HG03064 (cell line): ENCODE measurements at regions not wholly inside any gene's neighbourhood (a gene's known extent, or its start where the extent isn't known, plus 50 kb on each side); places are given as distances from the start of the nearest gene placed in this dataset.

Experiments used
- ATAC-seq: cut with Tn5 transposase; IDR thresholded peaks from one replicate; pipeline ENCODE4 v1.9.1; 2021; ENCODE audit warnings: low read depth; ENCODE audit not compliant: unreplicated experiment

DNA sequence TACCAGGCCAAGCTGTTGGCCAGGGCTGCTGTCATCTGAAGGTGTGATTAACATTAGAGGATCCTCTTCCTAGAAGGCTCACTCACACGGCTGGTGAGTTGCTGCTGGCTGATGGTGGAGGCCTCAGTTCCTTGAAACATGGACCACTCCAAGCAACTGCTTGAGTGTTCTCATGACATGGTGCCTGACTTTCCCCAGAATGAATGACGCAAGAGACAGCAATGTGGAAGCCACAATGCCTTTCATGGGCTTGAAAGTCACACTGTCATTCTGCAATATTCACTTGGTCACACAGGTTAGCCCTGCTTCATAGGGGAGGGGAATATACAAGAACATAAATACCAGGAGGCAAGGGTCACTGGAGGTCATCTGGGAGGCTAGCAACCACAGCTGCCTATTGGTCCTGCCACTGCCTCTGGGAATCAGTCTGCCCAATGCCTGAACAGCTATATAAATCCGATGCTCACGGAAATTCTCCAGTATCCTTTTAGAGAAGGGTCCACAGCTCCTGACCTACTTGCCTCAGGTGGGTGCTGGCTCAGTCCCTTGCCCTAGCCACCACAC, 97.1 kb upstream of the MAML3 start:
- ATAC-seq, result no peak

GRCh38 chr4:140249351-140249750, 95.4 kb upstream of the MAML3 start:
- ATAC-seq, result no peak

GRCh38 chr4:140247237-140247636, 93.3 kb upstream of the MAML3 start:
- ATAC-seq, result no peak

DNA sequence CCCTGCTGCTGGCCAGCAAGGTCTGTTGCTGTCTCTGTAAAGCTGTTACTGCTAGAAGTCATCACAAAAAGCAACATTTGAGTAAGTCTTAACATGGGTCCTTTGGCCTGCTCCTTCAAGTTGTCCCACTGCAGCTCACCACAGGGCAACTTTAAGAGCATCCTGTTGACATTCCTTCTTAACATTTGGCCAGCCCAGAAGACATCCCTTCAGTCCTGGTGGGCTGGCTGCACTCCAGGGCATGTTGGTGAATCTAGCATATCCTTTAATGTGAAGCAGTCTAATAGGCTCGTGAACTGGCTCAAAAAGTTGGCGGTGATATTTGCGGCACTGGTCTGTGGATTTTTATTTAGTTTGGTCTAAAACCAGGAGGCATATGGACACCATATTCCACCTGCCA, 92.2 kb upstream of the MAML3 start:
- ATAC-seq, result no peak

DNA sequence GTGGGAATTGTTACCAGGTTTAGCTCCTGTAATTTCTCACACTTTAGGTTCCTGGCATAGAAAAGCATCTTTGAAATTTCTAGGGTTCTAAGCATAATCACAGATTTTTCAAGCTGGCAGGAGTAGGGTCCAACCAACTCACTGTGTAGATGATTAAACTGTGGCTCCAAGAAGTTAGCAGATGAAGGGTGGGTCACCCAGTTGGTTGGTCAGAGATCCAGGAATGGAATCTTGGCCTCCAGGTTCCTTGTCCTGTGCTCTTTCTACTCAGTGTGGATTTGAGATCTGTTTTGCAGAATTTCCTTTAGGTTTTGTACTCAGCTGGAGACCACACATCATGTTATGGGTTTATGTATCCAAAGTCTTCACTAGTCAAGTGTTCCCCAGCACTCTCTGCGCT, 90.3 kb upstream of the MAML3 start:
- ATAC-seq, result no peak

DNA sequence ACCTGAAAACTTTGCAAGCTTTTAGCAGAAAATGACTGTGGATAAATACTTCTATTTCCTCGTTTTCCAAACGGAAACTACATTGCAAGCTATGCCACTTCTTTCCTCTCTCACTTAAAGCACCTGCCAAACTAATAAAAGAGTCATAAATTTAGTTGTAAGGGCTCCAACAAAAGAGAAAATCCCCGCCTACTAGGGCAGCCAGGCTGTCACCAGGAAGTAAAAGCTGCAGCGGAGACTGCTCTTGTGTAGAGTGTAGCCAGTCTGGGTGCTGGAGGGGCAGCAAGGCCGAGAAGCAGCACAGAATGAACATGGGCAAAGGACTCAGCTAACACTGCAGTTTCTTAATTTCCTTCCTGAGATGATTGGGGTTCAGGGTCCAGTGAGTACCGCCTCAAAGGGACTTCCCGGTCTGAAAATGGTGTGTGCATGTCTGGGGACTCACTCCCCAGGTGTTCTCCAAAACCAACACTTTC, 89.3 kb upstream of the MAML3 start:
- peak; percentile 85 for ATAC-seq

GRCh38 chr4:140242357-140243277, 88.6 kb upstream of the MAML3 start:
- ATAC-seq, result peak; percentile 46

- ATAC-seq, result no peak
Measured at GRCh38 chr4:140240237-140240636, 86.3 kb upstream of the MAML3 start.

- no peak for ATAC-seq
Measured at GRCh38 chr4:140239311-140239710, 85.3 kb upstream of the MAML3 start.

DNA sequence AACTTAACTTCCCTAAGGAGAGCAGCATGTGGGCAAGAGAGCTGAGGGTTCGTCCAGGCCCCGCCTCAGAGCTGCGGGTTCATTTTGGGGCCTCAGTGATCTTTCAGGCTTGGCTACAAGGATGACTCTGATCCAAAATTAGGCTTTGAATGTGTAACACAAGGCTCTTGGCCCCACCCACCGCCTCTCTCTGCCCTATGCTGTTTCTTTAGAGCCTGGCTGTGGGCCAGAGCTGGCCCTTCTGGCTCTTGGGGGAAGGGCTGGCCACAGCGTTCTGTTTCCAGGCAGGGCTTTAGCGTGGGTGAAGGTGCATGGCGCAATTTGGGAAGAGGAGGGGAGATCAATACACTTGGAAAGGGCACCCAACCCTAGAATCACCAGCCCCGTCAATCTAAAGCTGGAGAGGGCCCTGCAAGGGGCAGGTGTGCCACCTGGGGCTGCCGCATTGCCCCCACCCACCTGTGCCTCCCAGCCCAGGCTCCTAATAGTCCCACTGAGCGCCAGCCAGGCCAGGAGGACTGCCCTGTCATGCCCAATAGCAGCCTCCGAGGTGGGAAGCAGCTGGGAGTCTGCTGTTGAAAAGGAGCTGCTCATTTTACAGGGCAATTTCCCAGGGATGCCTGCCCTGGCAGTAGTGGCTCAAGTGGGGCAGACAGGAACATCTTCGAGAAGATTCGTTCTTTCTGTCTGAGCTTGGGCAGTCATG, 84.5 kb upstream of the MAML3 start:
- no peak for ATAC-seq

DNA sequence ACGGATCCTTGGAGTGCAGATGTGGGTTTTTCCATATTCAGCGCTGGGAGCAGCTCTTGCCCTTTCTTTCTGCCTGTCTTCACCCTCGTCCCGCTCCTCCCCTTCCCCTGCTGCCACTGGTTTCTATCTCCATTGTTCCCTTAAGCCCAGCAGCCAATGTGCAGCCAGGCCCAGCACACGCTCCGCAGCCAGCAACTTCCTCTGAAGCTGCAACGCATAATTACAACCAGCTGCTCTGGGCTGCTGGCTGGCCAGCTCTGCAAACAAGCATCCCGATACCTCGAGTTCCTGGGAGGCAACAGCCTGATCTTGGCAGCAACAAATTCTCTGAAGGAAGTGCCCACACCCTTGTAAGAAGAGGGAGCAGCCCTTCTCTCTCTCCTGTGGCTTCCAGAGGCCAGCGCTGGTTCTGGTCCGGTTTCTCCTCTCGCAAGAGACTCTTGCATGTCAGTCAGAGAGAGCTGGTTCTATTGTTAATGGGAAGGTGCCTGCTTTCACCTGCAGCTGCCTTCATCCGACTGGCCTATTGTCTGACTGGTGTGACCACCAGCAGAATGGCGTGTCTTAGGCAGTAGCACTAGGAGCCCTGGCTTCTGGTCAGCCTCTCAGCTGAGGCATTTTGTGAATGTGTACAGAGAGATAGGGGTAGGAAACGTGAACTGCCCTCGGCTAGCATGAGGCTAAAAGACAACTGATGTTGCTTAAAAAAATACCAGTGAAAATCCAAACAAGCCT, 83.8 kb upstream of the MAML3 start:
- no peak for ATAC-seq

GRCh38 chr4:140236654-140237169, 82.7 kb upstream of the MAML3 start:
- no peak for ATAC-seq

GRCh38 chr4:140234697-140235060, 80.7 kb upstream of the MAML3 start:
- ATAC-seq, result no peak

GRCh38 chr4:140233791-140234696, 80.1 kb upstream of the MAML3 start:
- no peak for ATAC-seq

DNA sequence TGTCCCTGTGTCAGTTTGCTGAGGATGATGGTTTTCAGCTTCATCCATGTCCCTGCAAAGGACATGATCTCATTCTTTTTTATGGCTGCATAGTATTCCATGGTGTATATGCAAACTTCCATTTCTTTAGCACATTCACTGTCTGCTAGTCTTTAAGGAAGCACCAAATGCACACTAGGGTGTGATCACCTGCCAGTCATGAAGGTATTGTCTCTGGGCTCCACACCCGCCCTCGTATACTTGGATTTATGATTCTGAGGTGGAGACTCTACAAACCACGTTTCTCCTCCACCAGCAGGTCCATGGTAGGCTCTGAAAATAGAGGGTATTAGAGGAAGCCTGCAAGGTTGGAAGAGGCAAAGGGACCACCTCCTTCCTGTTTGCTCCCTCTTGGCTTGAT, 75.9 kb upstream of the MAML3 start:
- ATAC-seq, result no peak

- ATAC-seq, result no peak
Measured at GRCh38 chr4:140227286-140227685, 73.3 kb upstream of the MAML3 start.

DNA sequence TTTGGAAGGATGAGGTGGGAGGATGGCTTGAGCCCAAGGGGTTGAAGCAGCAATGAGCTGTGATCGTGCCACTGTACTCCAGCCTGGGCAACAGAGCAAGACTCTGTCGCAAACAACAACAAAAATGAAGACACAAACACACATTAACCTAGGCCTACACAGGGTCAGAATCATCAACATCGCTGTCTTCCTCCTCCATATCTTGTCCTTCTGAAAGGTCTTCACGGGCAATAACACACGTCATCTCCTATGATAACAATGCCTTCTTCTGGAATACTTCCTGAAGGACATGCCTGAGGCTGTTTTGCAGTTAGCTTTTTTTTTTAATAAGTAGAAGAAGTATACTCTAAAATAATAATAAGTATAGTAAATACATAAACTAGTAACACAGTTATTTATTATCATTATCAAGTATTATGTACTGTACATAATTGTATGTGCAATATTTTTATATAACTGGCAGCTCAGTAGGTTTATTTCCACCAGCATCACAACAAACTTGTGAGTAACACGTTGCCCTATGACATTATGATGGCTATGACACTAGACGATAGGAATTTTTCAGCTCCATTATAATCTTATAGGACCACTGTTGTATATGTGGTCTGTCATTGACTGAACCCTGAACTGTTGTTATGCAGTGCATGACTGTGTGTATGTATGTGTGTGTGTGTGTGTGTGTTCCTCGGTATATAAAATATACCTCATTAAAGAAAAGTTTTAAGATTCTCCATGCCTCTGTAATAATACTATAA, 69.2 kb upstream of the MAML3 start:
- no peak for ATAC-seq

DNA sequence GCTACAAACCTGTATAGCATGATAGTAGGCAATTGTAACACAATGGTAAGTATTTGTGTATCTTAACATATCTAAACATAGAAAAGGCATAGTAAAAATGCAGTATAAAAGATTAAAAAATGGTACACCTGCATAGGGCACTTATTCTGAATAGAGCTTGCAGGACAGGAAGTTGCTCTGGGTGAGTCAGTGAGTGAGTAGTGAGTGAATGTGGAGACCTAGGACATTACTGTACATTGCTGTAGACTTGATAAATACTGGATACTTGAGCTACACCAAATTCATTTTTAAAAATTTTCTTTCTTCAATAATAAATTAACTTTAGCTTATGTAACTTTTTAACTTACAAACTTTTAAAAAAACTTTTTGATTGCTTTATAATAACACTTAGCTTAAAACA, 68.2 kb upstream of the MAML3 start:
- no peak for ATAC-seq

- ATAC-seq, result no peak
Measured at GRCh38 chr4:140220058-140220457, 66.1 kb upstream of the MAML3 start.
